ENCODE measurements at regions not wholly inside any gene's neighbourhood (a gene's known extent, or its start where the extent isn't known, plus 50 kb on each side); places are given as distances from the start of the nearest gene placed in this dataset.
"Not testable (repeated sequence)": the region's sequence is repeated elsewhere in the genome, so short reads cannot be mapped to it uniquely, and the experiment has no call there.

DNA sequence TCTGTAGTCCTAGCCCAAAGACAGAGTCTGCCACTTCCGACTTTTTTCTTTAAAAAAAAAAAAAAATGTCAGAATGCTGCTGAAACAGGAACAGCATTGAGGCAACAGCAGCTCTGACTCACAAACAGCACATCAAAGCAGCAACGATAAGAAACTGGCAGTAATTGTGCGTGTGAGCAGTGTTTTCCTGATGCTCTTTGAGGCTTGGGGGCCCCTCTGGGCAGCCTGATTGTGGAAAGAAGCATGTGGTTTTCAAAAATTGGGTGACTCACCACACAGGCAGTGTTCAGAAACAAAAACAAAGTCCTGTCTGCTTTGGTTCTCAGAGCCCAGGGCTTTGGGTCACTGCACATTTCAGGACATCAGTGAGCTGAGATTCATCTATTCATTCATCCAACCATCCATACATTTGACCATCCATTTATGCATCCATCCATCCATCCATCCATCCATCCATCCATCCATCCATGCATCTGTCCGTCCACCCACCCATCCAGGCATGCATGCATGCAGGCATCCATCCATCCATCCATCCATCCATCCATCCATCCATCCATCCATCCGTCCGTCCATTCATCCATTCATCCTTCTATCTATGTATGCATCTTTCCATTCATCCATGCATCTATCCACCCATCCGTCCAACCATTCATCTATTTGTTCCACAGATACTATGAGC lies 308.4 kb downstream of the RPLP1 start:
- DNase-seq (ENCODE audit: low spot score) = peak; percentile 68

- no peak for DNase-seq (ENCODE audit: low spot score)
Observed at GRCh38 chr15:69762373-69763148, 309.9 kb downstream of the RPLP1 start.

DNA sequence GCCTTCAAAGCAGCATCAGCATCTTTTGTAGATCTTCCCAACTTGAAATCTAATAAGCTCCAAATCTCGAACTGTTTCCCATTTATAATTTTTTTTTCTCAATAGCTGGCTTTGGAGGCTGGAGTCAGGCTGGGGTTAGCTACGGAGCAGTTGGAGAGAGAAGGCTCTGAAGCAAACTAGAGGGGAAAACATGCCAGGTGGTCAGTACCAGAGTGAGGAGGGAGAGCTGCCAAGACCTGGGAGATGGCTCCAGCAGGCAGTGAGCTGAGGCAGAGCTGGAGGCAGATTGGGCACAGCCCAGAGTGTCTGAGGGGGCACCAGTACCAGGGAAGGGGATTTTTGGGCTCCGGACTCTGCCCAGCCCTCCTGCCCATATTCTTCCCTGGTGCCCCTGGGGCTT lies 311.2 kb downstream of the RPLP1 start:
- DNase-seq (ENCODE audit: low spot score) = no peak

GRCh38 chr15:69766156-69766555 lies 313.5 kb downstream of the RPLP1 start:
- DNase-seq (ENCODE audit: low spot score) = no peak

DNA sequence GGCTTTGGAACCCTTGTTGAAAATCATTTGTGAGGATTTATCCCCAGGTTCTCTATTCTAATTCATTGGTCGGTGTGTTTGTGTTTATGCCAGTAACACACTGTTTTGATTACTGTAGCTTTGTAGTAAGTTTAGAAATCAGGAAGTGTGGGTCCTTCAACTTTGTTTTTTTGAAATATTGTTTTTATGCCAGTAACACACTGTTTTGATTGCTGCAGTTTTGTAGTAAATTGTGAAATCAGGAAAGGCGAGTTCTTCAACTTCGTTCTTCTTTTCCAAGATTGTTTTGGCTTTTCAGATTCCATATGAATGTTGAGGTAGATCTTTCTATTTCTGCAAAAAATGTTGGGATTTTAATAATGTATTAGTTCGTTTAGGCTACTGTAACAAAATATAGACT lies 314.6 kb downstream of the RPLP1 start:
- DNase-seq (ENCODE audit: low spot score) = no peak

DNA sequence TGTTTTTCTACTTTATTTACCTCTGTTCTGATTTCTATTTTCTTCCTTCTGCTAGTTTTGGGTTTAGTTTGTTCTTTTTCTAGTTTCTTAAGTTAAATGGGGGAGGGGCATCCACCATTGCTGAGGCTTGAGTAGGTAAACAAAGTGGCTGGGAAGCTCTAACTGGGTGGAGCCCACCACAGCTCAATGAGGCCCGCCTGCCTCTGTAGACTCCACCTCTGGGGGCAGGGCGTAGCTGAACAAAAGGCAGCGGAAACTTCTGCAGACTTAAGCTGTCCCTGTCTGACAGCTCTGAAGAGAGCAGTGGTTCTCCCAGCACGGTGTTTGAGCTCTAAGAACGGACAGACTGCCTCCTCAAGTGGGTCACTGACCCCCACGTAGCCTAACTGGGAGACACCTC lies 316.7 kb downstream of the RPLP1 start:
- not testable (repeated sequence) for DNase-seq (ENCODE audit: low spot score)

- not testable (repeated sequence) for DNase-seq (ENCODE audit: low spot score)
Observed at GRCh38 chr15:69774258-69774657, 321.6 kb downstream of the RPLP1 start.

- not testable (repeated sequence) for DNase-seq (ENCODE audit: low spot score)
Observed at GRCh38 chr15:69774711-69775110, 322.1 kb downstream of the RPLP1 start.

GRCh38 chr15:69777356-69777755 lies 320.4 kb downstream of the TLE3 start:
- no peak for DNase-seq (ENCODE audit: low spot score)

DNA sequence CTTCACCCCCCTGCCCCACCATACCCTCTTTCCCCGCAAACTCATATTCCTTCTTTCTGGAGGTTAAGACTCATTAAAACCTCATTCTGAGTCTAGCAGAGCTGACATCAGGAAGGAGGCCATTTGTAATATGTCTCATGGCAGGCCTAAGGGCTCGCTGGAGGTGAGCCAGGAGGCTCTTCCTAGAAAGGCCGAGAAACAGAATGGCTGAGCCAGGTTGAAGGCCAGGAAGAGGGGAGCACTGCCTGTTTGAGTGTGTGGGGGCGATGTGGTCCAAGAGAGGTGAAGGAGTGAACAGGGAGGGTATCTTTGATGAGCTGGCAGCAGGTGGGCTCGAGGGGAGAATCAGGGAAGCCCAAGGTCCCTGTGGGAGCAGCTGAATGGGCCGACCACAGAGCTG lies 317.3 kb downstream of the TLE3 start:
- no peak for DNase-seq (ENCODE audit: low spot score)

DNA sequence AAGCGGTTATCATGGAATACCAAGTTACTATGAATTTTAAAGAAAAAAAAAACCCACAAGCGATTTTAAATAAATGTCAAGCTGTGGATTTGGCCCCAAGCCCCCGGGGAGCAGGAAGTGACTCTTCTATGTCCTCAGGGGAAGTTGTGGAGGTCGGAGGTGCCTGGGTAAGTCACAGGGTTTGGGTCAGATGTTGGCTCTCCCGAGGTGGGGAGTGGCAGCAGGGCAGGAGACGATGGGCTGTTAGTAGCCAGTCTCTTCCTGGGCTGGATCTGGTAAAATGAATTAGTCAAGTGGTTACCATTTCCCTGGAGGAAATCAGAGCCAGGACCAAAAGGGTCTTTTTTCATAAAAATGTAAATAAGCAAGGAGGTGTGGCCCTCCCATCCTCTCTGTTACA lies 316.7 kb downstream of the TLE3 start:
- no peak for DNase-seq (ENCODE audit: low spot score)

DNA sequence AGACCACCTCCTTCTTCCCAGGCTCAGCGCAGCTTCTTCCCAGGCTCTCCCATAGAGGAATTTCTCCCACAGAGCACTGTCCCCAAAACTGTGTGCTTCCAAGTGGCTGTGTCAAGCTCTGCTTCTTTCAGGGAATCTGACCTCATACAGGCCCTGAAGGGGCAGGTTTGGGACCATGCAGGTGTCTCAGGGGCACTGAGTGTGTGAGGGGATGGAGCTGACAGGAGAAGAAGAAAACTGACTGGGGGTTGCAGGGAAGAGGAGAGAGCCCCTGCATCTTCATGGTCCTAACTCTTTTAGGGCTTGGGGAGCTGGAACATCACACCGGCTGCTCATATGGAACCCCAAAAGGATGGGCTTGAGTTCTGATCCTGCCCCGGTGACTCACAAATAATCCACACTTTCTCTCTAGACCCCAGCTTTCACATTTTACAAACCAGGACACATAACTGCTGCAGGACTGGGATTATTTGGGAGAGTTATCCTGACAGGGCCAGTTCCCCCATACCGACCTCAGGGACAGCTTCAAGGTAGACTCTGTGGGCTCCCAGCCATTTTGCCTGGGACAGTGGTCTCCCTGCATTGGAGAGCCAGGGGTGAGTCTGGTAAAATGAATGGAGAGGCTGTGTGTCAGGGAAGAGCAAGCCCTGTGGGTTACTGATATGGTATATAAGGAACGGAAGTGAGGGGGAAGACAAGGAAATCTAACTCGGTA lies 316.1 kb downstream of the TLE3 start:
- no peak for DNase-seq (ENCODE audit: low spot score)

DNA sequence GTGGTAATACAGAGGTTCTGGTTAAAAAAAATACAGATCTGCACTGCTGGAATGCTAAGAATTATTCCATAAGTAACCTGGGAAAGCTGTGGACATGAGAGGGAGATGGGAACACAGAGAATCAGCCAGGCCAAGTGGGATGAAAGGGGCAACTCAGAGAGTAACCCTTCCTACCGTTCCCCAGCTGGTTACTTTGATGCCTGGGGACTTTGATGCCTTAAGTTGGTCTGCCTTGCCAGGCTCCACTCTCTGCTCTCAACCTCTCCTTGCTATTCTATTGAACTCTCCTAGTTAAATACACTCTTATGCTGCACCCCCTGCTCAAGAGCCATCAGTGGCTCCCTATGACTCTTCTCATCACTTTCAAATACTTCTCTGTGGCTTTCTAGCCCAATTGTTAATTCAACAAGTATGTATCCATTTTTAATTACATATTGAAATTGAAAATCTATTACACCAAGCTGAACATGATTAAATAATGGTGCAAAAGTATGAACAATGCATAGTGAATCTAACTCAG lies 315.5 kb downstream of the TLE3 start:
- no peak for DNase-seq (ENCODE audit: low spot score)

DNA sequence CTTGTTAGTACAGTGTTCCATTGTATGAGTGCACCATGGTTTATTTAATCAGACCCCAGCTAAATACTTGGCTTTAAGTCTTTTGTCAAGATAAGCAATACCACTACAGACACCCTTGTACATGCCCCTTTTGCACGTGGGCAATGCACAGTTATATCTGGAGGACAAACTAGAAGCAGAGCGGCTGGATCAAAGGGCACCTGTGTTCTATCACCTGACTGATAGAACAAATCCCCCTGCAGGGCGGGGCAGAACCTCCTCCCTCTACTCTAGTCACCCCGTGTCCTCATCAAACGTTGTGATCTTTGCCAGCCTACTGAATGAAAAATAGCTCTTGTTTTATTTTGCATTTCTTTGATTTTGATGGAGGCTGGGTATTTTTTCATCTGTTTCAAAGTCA lies 314.9 kb downstream of the TLE3 start:
- DNase-seq (ENCODE audit: low spot score) = no peak

- DNase-seq (ENCODE audit: low spot score) = no peak
Observed at GRCh38 chr15:69783211-69783610, 314.5 kb downstream of the TLE3 start.

- no peak for DNase-seq (ENCODE audit: low spot score)
Observed at GRCh38 chr15:69784798-69785566, 312.7 kb downstream of the TLE3 start.

GRCh38 chr15:69786136-69786701 lies 311.5 kb downstream of the TLE3 start:
- no peak for DNase-seq (ENCODE audit: low spot score)

- DNase-seq (ENCODE audit: low spot score) = no peak
Observed at GRCh38 chr15:69787791-69788190, 309.9 kb downstream of the TLE3 start.

DNA sequence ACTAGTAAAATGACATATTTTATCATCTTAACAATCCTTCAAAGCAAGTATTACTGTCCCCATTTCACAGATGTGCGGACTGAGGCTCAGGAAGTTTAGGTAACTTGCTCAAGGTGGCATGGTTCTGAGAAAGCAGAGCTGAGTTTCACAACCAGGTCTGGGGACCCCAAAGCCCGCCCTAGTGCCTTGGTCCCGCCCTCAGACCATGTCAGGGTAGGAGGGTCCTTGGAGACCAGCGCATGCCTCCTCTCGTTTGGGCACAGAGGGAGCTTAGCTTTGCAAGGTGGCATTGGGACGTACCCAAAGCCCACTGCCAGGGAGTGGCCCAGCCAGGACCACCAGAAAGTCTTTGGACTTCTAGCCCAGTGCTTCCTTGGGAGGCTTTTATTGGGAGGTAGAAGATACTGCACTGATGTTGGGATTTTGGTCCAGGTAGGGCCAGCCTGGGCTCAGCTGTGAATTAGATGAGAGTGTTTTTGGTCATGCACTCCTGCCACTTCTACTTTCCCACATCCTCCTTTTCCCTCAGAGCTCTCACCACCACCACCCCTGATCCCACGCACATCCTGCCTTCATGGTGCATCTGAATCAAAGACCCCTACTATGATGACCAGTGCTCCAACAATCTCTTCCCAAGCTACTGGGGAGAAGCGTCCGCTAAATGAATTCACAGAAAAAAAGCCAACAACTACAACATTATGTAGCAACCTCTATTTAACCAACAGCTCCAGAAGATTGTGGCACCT lies 307.9 kb downstream of the TLE3 start:
- DNase-seq (ENCODE audit: low spot score) = no peak

DNA sequence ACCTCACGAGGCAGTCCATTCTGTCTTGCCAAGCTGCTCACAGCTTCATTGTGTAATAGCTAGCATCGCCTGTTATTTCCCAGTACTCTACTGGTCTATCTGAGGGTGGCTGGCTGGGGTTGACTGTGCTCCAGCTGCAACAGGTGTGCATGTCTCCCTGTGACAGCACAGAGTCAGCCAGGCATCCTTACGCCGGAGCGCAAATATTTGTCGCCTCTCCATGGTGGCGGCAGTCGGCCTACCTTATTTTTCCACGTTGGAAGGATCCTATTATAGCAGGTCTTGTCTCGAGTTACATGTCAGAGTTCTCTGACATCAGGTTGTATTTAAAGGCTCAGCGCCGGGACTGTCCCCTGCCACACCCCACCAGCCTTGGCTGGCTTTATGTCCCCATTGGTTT lies 307.1 kb downstream of the TLE3 start:
- DNase-seq (ENCODE audit: low spot score) = no peak

DNA sequence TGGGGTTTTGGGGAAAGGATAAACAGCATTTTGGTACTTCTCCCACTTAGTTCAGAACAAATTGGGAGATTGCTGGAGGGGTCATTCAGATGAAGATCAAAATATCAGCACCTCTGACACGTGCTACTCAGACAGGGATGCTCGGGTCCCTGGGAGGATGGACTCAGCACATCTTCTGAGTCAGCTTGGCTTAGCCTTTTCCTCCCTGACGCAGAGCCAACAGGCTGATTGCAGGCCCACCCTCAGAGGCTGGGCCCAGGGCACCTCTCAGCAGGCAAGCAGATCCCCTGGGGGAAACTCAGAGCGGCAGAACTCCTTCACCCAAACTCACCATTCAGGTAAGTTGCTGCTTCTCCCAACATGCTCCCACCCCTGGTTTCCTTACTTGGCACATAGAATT lies 304.9 kb downstream of the TLE3 start:
- peak; percentile 6 for DNase-seq (ENCODE audit: low spot score)

Measured in mucosa of gallbladder (tissue), 1 donor.